Stimulated activated CD8-positive, alpha-beta memory T cell treated with anti-CD3 and anti-CD28 coated beads, Interleukin-4, amount 100 ng/mL, for 1 hour (primary cell): ENCODE measurements at regions not wholly inside any gene's neighbourhood (a gene's known extent, or its start where the extent isn't known, plus 50 kb on each side); places are given as distances from the start of the nearest gene placed in this dataset.

ENCODE experiments used
- DNase-seq, 2 donors: peaks; one replicate each; pipeline ENCODE4 v3.0.0-alpha.2; 2020; ENCODE audit warnings: low read depth in 2 of 2, low spot score in 1 of 2

DNA sequence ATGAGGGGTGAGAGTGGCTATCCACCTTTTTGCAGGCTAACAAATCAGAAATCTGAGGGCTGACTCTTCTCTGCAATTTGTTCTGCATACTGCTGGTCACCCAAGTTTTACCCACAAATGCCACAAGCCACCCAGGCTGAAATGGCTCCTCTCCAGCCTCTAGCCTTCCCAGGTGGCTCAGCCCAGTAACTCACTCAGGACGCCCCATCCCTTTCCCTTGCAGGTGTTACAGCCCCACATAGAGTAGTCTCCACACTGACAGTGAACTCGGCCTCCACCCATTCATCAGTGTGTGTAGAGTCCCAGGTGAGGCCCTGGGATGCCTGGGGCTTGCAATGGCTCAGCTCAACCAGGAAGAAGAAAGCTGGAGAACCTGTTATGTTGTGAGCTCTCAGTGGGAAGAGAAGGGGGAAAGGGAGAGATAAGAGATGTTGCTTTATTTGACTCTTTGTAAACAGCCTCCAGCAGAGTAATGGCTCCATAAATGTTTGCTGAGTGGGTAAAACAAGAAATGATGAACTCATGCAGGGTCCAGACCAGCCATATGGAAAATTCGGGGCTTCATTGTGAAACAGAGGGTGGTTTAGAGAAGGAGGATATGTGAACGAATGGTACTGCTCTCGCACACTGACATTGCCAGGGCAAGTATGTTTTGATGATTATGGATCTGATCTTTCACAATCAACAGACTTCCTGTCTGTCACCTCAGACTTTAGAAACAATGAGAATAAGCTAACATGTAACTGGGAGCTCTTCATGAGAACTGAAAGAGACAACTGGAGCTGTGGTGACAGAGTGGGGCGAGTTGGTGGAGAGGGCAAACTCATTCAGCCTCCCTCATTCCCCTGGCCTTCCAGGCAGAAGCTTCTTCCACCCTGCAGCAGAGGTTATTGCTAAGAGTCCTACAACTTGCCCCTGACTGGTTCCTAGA lies 74.2 kb upstream of the RFC3 start:
- no peak for DNase-seq

GRCh38 chr13:33744589-33745369 lies 73.2 kb upstream of the RFC3 start:
- no peak for DNase-seq

GRCh38 chr13:33745370-33746324 lies 72.3 kb upstream of the RFC3 start:
- DNase-seq, result no peak

- no peak for DNase-seq
Observed at GRCh38 chr13:33746867-33747266, 71.1 kb upstream of the RFC3 start.

GRCh38 chr13:33751151-33751550 lies 66.8 kb upstream of the RFC3 start:
- no peak for DNase-seq

DNA sequence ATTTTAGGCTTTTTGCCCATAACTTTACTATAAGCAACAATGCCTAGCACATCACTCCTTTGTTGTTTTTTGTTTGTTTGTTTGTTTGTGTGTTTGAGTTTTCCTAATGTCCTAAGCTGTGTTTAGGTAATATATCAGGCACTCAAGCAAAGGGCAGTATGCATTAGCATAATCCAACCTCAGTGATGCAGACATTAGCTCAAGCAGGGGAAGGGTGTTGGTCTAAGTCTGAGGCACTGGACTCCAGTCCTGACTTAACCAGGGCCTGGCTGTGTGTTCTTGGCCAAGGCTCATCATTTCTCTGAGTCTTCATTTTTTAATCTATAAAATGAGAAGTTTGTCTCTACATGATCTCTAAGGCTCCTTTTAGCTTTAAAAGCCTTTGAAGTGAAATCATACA lies 65.9 kb upstream of the RFC3 start:
- no peak for DNase-seq

- DNase-seq, result no peak
Observed at GRCh38 chr13:33752597-33752996, 65.4 kb upstream of the RFC3 start.

DNA sequence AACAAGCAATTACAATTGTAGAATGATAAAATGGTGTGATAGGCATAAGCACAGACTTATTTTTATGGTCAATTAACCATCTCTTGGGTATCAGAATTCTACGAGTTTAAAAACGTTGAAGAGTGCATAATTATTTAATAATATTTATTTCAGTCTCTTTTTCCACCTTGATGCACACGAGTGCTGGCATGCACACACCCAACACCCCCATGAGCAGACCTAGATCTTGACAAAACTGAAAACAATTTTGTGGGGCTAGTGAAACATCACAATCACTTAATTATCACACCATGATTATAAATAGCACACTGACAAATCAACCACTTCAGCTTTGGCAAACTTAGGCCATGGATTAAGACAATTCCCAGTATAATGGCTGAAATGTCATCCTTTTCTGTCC lies 61.0 kb upstream of the RFC3 start:
- DNase-seq, result no peak

- no peak for DNase-seq
Observed at GRCh38 chr13:33757713-33758112, 60.2 kb upstream of the RFC3 start.

- DNase-seq, result no peak
Observed at GRCh38 chr13:33758113-33758512, 59.8 kb upstream of the RFC3 start.

GRCh38 chr13:33761740-33762139 lies 56.2 kb upstream of the RFC3 start:
- no peak for DNase-seq

DNA sequence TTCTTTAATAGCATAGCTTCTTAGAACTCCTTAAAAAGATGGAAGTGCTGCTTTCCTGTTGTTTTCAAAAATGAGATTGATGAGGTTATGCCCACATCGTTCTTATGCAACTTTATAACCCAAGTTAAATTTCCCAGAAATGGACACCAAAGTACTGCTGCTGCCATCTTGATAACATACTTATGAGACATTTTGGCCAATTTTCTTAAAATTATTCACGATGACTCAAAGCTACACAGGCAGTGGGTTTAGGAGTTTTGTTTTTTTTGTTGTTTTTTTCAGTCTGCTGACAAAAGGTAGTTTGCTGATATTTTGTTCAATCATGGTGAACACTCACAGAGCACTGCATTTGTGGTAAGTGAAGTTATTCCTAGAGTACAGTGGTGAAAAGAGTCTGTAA lies 54.9 kb upstream of the RFC3 start:
- no peak for DNase-seq

- no peak for DNase-seq
Observed at GRCh38 chr13:33764716-33765115, 53.2 kb upstream of the RFC3 start.

DNA sequence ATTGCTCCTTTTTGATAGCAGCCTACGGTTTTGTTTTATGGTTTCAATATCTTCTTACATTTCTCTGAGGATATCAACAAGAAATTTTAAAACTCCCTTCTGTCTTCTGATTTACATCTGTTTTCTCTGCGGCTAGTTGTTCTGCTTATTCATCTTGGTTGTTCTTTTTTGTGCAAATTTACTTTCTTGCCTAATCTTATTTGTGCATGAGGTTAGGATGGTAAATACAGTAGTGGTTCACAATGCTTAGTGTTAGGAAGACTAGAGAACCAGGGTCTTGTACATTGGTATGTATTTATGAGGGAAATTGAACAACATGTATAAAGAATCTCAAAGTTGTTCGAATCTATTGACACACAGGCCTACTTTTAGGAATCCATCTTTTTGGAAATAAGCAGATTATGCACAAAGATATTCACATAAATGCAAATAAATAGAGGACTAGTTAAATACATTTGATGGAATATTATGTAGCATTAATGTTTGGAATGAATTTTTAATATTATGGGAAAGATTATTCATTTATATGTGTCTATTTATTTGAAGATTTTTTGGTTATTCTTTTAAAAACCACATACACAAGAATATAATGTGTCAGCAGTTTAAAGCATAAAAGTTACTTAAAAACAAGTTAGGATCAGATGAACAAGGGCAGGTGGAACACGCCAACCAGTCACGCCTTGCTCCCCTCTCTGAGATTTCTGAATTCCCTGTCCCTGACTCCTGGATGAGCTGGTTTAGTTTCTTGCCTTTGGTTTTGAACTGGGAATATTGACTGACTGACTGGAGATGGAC lies 51.4 kb upstream of the RFC3 start:
- DNase-seq, result no peak

DNA sequence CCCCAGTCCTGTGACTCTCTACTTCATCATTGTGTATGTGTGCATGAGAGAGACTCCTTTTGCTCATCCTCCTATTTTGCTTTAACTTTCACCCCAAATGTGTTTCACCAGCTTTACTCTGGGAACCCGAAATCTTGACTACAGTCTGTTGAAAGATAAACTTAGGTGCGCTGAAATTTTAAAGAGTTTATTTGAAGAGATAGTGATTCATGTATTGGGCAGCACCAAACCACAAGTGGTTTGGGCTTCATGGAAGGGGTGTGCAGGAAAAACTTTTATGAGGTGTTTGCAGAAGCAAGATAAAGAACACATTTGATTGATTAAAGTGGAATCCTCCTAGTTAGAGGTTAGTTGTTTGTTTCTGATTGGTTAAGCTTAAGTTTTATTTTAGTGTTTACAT lies 50.8 kb upstream of the RFC3 start:
- no peak for DNase-seq
